ENCODE measurements at regions not wholly inside any gene's neighbourhood (a gene's known extent, or its start where the extent isn't known, plus 50 kb on each side); places are given as distances from the start of the nearest gene placed in this dataset.

- no peaks in the 10 kb centered on the region for H3K9me3 ChIP-seq
- H3K27me3 ChIP-seq = no peaks in the 10 kb centered on the region
- no peak overlapping the region for H3K4me3 ChIP-seq (replicated peaks in 1 of 3)
- WGBS, 2 donors = 89 to 95% methylated on average over 4 of the region's 4 CpGs
- H3K4me1 ChIP-seq = peaks cover 16 to 22% of the 10 kb centered on the region in 2 donors
- no peak for TF ChIP-seq POLR2A (IDR thresholded peaks at IDR 0.05)
- TF ChIP-seq, protein P1, sequence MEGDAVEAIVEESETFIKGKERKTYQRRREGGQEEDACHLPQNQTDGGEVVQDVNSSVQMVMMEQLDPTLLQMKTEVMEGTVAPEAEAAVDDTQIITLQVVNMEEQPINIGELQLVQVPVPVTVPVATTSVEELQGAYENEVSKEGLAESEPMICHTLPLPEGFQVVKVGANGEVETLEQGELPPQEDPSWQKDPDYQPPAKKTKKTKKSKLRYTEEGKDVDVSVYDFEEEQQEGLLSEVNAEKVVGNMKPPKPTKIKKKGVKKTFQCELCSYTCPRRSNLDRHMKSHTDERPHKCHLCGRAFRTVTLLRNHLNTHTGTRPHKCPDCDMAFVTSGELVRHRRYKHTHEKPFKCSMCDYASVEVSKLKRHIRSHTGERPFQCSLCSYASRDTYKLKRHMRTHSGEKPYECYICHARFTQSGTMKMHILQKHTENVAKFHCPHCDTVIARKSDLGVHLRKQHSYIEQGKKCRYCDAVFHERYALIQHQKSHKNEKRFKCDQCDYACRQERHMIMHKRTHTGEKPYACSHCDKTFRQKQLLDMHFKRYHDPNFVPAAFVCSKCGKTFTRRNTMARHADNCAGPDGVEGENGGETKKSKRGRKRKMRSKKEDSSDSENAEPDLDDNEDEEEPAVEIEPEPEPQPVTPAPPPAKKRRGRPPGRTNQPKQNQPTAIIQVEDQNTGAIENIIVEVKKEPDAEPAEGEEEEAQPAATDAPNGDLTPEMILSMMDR (IDR thresholded peaks at IDR 0.05) = no peak
- intact Hi-C loops (cut with DNase I) = no loop called here
- no peak for DNase-seq
- peak overlapping the region in 2 of 3 donors; percentile 69 to 84 for H3K27ac ChIP-seq
- no peaks in the 10 kb centered on the region for H3K36me3 ChIP-seq
These were observed 302.3 kb downstream of the IRS1 start for GRCh38 chr2:226497146-226497909.

DNA sequence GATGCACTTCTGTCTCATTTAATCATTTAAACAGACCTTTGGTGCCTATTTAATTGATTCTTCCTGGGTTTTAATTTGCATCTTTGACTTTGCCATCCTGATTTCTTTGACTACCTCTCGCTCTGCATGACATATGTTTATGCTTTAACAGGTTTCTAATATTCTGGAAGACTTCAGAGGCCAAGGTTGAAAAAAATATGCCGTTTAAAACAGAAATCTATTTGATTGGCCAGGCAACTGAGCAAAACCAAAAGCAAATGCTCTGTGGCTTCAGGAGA is 303.4 kb downstream of the IRS1 start:
- no peak overlapping the region for H3K4me3 ChIP-seq (replicated peaks in 1 of 3)
- DNase-seq = no peak
- no peaks in the 10 kb centered on the region for H3K27me3 ChIP-seq
- no peak for TF ChIP-seq POLR2A (IDR thresholded peaks at IDR 0.05)
- TF ChIP-seq, protein P1 (IDR thresholded peaks at IDR 0.05) = no peak
- intact Hi-C loops (cut with DNase I) = no loop called here
- H3K36me3 ChIP-seq = no peaks in the 10 kb centered on the region
- H3K4me1 ChIP-seq = peaks cover 19 to 22% of the 10 kb centered on the region in 2 donors
- WGBS, 2 donors = 74% methylated on average over 2 of the region's 2 CpGs
- peak overlapping the region; percentile 69 to 84 (median 79) for H3K27ac ChIP-seq
- H3K9me3 ChIP-seq = no peaks in the 10 kb centered on the region

GRCh38 chr2:226495466-226496272 is 304.0 kb downstream of the IRS1 start:
- peak in 1 of 2 donors; percentile 18 for TF ChIP-seq POLR2A (IDR thresholded peaks at IDR 0.05)
- TF ChIP-seq, protein P1 (IDR thresholded peaks at IDR 0.05) = no peak
- H3K9me3 ChIP-seq = no peaks in the 10 kb centered on the region
- H3K36me3 ChIP-seq = no peaks in the 10 kb centered on the region
- peaks cover 19 to 22% of the 10 kb centered on the region in 2 donors for H3K4me1 ChIP-seq
- H3K27ac ChIP-seq = peak overlapping the region; percentile 69 to 84 (median 79)
- H3K4me3 ChIP-seq (replicated peaks in 1 of 3) = no peak overlapping the region
- H3K27me3 ChIP-seq = no peaks in the 10 kb centered on the region
- WGBS, 2 donors = 32 to 36% methylated on average over 9 of the region's 9 CpGs
- DNase-seq = peak; percentile 84 to 85
- intact Hi-C loops (cut with DNase I) = no loop called here

GRCh38 chr2:226491112-226491511 is 308.5 kb downstream of the IRS1 start:
- no peak for DNase-seq
- 23 to 36% methylated on average over 1 of the region's 1 CpG for WGBS, 2 donors
- H3K27ac ChIP-seq = no peak overlapping the region
- H3K9me3 ChIP-seq = no peaks in the 10 kb centered on the region
- no peak overlapping the region for H3K4me3 ChIP-seq (replicated peaks in 1 of 3)
- H3K4me1 ChIP-seq = peaks cover 11 to 14% of the 10 kb centered on the region in 2 donors
- TF ChIP-seq, protein P1 (IDR thresholded peaks at IDR 0.05) = no peak
- no peak for TF ChIP-seq POLR2A (IDR thresholded peaks at IDR 0.05)
- no peaks in the 10 kb centered on the region for H3K27me3 ChIP-seq
- intact Hi-C loops (cut with DNase I) = no loop called here
- no peaks in the 10 kb centered on the region for H3K36me3 ChIP-seq
